Activated naive CD4-positive, alpha-beta T cell treated with anti-CD3 and anti-CD28 coated beads, Interleukin-2, amount 50 U/mL, for 16 hours (primary cell): ENCODE measurements at regions not wholly inside any gene's neighbourhood (a gene's known extent, or its start where the extent isn't known, plus 50 kb on each side); places are given as distances from the start of the nearest gene placed in this dataset.
"Not testable (repeated sequence)": the region's sequence is repeated elsewhere in the genome, so short reads cannot be mapped to it uniquely, and the experiment has no call there.

Experiments
- DNase-seq: peaks from one replicate; pipeline ENCODE4 v3.0.0-alpha.2; 2020

DNA sequence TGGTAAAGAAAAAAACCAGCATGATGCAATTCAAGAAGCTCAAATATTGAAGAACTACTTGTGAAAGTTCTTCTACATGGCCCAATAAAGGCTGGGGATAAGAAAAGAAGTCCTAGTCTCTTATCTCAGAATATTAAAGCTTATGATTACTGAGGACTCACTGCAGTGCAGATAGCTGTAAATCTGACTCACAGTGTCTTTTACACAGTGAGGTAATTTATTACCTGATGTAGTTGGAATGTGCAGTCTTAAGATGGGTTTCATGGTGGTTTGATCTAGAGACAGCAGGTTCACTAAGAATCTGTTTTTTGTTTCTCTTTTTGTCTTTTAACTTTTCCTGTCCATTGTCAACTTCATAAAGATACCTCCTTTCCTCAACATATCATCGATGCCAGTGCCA lies 484.0 kb upstream of the MAP2 start:
- DNase-seq = no peak

DNA sequence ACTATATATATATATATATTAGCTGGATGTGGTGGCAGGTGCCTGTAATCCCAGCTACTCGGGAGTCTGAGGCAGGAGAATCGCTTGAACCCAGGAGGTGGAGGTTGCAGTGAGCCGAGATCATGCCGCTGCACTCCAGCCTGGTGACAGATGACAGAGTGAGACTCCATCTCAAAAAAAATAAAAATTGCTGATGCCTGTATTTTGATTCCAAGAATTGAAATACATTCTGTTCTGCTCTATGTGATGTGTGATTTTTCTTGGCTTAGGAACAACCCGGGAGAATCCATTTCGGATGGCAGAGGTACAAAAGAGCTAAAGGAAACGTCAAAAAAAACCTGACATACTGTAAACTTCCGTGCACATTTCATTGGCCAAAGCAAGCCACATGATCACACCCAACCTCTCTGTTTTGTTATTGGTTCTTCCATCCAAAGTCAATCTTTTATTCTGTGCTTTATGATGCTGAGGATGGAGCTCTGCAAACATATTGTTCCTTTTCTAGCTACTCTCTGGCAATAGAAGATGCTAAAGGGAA lies 478.1 kb upstream of the MAP2 start:
- DNase-seq = no peak

DNA sequence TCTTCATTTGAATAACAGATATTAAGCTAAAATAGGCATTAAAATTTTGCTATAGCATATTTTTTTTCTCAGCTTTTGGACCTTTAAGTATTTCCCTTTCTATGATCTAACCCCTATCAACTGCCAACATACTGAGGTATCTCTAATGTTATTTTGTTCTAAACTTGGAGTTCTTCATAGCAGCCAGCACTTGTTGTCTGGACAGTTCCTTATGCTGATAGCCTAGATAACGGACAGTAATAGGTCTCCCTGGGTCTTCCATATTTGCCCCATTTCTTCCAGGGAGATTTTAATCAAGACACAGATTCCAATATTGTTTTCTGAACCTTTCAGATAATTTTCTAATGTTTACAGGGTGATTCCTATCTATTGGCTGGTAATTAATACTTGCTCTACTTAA lies 475.8 kb upstream of the MAP2 start:
- no peak for DNase-seq

DNA sequence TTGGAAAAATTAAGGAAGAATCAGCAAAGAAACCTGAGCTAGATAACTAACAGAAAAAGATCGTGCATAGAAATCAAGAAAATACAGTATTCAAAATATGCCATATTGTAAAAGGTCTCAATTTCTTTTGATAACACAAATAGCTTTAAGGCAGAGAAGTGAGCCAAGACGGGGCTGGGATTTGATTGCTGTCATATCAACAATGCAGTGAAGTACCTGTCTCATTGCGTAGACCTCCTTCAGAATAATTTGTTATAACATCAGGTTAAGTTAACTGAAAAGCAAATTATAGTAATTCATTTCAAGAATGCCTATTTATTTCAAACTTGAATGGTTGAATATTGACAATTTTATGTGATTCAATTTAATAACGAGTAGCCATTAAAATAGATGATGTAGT lies 453.8 kb upstream of the MAP2 start:
- DNase-seq = no peak

DNA sequence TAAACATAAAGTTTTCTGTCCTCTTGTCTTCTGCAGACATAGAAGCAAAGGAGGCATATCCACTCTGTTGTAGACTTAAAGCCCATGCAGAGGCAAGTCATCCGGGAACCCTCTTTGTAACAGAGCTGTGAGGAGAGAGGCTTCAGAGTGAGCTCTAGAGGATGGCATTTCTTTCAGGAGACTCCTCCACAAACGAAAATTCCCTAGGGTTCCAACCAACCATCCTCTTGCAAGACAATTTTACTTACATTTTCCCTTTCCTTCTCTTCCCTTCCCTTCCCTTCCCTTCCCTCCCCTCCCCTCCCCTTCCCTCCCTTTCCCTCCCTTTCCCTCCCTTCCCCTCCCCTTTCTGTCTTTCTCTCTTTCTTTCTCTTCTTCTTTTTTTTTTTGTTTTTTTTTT lies 446.3 kb upstream of the MAP2 start:
- DNase-seq = no peak

DNA sequence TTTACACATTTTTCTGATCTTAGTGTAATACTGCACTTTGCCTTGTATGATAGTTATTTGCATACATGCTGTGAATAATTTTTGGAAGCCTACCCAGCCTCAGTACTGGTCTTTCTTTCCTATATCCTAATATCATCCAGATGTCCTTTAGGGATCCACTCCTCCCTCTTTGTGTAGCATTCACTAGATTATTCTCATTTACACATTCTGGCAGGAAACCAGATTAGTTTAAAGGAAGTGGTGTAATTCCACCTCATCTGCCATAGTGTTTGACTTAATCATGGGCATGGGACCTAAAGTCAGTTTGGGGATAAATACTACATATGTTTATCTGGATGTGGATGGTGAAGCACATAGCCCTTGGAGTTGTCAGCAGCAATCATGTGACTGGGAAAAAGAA lies 444.9 kb upstream of the MAP2 start:
- no peak for DNase-seq

DNA sequence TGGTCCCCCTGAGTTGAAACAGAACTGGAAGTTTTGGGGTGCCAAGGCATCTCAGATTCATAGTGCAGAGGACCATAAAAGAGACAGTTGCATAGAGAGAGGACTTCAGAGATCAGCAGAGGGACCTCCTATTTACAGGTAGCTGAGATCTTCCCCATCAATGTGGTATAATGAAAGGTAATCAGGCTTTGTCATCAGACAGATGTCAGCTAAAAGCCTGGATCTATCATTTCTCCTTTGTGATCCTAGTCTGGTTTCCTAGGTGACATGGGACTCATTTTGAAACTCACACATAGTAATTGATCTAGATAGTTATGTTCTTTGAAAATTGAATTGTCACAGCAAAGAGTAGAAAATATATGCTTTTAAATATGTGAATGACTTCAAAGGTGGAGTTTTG lies 443.5 kb upstream of the MAP2 start:
- no peak for DNase-seq

DNA sequence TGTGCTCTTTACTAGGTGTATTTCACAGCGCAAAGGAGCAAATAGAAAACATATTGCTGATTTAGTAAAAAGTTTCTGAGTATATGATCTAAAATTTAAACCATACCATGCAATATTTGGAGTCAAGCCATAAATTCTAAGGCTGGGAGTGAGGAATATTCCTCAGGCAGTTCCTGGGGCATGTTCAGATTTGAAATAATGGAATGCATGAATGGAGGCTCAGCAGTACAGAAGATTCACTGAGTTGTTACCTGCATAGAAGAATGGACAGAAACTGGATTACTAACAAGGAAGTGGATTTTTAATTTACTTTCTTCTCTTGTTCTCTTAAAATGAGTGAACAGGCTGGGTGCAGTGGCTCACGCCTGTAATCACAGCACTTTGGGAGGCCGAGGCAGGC lies 441.0 kb upstream of the MAP2 start:
- no peak for DNase-seq

DNA sequence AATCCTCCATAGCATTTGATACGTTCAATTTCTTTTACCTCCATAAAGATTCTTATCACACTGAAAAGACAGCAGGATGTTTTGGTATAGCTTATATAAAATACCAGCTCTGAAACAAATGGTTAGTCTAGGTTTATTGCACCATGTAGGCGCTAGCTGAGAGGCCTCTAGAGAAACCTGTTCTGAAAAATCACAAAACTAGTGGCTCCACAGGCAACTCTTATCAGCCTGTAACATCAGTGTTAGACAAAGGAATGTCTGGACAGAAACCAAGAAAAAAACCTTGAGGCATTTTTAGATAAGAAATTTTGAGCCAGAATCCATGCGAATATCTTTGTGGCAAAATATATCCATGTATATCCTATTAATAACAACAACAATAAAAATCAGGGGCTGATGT lies 440.4 kb upstream of the MAP2 start:
- no peak for DNase-seq

DNA sequence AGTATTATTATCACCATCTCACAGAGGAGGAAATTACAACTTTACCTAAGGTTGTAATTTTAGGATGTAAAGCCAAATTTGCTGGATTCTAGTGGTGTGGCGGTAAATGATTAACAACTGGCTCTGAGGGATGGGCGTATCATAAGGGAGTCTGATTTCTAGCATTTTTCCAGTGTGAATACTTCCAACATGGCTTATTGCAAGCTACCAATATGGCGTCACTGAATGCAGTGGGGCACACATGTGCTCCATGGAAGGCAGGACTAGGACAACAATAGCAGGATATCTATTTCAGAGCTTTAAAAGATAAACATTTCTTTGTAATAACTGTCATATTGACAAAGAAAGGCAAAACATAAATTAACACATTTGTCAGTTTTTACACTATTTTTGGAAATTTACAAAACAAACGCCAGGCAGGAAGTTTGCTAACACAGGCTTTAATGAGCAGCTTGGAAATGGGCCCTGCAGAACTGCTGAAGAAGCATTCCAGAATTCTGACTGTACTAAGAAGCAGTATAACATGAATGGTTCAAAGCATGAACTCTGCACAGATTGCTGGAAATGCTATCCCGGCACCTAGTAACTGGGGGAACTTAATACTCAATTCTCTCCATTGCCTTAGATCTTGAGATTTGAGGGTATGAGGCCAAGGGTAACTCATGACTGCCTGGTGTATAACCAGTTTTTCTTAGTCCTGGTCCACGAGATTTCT lies 439.3 kb upstream of the MAP2 start:
- no peak for DNase-seq

DNA sequence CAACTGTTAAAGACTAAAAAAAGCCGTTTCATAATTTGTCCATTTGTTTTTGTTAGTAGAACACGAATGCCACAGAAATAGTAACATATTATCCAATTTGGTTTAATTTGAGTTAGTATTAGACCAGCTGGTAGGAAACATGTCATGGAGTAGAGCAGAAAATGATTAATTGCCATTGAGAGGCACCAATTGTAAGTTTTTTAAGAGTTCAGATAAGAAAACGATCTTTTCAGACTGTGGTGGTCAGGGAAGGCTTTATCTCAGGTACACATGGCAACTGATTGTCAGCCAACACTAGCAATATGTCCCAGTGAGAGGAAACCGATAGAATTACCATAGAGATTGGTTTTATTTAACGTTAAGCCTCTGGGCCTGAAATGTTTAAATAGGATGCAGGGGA lies 438.2 kb upstream of the MAP2 start:
- DNase-seq = no peak

DNA sequence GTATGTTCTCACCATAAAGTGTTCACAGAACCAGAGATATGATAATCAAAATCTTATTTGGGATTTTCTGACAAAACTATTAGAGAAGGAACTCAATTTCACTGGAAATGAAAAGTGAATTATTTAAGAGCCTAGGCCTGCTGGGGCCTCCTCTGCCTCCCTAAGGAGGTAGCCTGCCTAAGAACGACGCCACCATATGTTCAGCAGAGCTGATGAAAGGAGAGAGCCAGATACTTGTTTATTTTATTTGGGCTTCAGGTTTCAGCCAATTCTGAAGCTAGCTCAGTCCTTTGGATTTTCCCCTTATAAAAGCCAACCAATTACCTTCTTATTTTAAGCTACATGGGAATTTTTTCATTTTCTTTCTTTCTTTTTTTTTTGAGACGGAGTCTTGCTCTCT lies 433.1 kb upstream of the MAP2 start:
- DNase-seq = no peak

DNA sequence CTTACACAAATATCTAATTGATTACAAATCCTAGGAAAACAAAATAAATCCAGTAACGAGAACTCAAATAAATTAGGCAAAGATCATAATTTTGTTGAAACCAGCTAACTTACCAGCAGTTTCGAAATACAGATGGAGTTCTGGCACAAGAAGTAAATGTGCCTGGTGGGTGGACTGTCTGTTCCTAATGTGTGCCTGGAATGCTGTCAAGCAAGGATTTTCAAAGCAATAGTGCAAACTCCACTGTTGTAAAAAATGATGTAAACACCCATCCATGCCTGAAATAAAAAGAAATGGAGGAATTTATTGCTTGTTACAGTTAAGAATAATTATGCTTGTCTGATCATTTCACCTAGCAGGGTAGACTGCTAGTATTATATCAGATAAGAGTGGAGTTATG lies 423.9 kb upstream of the MAP2 start:
- DNase-seq = no peak

DNA sequence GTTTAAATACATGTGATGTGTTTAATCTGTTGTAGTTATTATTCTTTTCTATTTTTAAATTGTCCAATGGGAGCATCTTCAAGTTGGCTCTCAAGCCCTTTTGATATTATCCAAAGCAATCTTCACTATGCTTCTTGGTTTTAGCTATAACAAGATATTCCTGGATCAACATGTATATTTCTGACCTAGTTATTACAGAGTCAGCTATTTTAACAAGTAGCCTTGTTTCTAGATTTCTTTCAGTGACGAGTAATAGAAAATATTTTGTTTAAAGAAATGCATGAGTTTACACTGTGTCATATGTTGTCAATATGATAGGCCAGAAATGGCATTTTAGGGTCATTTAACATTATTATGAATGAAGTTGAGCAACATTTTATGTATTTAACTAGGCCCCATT lies 421.8 kb upstream of the MAP2 start:
- DNase-seq = no peak

DNA sequence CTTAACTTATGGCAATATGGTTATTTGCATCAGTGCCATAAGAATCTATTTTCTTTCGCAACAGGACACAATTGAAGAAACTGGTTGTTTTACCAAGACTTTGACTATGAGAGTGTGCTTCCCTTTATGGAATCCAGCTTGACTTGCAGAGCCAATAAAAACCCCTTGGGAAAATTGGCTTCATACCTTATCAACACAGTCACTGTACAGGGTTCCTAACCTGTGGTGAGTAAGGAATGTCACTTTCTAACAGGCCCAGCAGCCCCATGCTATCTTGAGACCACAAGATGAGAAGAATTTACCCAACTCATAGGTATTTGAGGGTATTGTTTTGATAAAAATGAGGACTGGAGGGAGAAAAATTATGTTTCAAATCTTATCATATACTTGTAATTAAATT lies 418.5 kb upstream of the MAP2 start:
- no peak for DNase-seq

DNA sequence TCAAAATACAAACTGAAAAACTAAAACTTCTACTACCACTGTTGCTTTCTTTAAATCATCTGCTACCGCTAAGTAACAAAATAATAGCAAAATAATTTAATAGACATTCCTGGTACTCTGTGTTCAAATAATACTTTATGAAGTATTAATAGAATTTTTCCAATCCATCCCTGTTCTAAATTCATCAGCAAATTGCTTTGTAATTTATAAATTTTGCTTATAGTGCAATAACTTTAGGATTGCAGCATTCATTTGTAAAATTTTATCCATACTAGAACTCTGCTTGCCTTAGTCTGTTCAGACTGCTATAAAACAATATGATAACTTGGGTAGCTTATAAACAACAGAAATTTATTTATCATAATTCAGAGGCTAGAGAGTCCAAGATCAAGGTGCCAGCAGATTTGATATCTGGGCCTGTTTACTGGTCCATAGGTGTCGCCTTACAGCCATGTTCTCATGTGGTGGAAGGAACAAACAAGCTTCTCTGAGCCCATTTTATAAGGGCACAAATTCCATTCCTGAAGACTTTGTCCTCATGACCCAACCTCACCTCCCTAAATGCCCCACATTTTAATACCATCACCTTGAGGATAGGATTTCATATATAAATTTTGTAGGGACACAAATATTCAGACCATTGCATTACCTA lies 415.1 kb upstream of the MAP2 start:
- DNase-seq = no peak

DNA sequence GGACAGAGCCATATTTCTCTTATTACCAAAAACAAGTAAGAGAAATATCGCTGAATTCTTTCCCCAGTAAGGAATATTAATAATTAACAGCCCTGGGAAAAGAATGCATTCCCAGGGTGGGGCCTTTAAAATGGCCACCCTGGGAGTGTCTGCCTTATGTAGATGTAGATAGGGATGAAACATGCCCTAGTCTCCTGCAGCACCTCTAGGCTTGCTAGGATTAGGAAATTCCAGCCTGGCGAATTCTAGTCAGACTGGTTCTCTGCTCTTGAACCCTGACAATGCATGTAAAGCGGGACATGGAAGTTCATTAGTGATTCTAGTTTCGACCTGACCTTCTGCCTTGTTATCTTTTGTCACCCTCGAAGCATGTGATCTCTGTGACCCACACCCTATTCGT lies 405.2 kb upstream of the MAP2 start:
- DNase-seq = not testable (repeated sequence)

DNA sequence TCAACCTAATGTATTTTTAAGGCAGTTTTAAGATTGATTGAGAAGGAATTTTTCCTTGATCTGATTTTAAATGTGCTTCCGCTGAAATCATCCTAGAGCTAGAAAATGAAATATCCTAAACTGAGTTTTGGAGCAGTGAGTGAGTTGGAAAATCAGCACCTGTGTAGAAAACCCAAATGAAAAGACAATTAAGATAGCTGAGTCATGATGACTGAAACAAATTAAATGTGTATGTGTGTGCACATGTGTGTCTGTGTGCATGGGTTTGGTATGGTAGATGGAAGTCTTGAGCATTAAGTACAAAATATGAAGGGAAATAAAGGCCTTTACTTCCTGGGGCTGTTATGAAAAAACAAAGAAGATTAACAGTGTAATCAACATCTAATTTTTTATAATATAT lies 394.6 kb upstream of the MAP2 start:
- DNase-seq = no peak

DNA sequence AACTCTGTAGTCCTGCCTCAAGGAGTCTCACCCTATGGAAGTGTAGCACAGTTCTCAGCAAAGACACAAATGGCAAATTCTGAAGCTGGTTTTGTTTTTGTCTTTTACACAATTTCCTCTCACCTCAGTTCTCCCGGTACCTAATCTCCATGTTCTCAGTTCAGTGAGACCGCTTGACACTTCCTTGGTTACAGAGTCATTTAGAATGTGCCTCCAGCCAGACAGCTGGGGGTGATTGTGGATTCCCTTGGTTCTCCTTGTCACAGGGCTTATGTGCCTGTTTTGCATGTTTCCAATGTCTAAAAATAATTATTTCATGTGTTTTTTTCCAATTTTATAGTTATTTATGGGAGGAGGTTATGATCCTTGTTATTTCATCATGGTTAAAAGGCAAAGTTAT lies 379.5 kb upstream of the MAP2 start:
- no peak for DNase-seq

DNA sequence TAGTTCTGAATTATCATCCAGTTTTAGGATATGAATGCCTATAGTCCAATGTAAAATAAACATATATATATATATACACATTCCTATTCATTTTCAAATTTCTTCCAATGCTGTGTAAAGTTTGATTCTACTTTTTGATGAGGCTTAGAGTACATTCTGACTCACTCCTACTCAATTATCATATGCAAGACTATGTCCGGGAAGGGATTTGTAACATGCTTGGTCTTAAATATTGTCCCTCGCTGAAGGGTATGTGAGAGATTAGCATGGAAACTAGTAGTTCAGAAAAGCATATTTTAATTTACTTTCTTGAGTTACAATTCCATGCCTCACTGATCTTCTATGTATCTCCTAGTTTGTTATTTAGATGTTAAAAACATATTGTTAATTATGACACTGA lies 377.7 kb upstream of the MAP2 start:
- DNase-seq = no peak

DNA sequence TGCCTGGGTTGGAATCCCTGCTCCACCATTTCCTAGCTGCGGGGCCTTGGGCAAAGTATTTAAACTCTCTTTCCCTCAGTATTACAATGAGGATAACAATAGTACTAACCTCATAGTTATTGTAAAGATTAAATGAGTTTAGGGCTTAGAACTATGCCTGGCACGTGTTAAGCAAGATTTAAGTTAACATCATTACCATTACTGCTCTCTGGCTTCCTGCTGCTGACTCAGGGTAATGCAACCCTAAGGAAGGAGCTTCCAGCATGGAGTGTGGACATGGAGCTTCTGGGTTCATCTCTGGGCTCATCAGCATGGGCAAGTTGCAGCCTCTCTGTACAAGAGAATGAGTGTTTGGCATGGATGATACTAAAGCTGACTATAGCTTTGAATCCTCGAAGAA lies 374.2 kb upstream of the MAP2 start:
- no peak for DNase-seq

DNA sequence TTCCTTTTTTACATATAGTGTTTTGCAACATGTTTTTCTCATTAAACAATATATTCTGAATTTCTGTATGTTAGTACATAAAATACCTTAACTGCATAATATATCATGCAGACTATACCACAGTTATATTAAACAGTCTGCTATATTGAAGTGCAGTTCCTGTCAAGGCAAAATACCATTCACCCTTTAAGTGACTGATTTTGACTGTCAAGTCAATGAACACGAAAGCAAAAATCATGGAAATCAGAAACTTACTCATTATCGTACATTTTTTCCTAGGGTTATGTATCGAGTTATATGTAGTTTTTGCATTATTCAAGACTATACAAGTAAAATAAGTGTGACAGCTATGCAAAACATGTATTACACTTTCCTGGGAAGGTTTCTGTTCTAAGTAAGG lies 361.6 kb upstream of the MAP2 start:
- no peak for DNase-seq

DNA sequence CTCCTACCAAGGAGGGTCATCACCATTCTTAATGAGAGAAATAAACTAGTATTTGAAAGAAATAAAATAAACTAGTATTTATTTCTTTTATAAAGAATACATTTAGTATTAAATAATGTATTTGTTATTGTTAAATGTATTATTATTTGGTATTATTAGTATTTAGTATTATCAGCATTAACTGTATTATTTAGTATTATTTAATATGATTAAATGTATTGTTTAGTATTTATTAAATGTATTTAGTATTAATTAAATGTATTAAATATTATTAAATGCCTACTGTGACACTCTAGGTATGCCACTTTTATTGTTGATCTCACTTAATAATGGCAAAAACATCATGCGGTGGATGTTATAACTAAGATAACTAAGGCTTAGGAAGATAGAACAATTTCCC lies 353.6 kb upstream of the MAP2 start:
- no peak for DNase-seq

DNA sequence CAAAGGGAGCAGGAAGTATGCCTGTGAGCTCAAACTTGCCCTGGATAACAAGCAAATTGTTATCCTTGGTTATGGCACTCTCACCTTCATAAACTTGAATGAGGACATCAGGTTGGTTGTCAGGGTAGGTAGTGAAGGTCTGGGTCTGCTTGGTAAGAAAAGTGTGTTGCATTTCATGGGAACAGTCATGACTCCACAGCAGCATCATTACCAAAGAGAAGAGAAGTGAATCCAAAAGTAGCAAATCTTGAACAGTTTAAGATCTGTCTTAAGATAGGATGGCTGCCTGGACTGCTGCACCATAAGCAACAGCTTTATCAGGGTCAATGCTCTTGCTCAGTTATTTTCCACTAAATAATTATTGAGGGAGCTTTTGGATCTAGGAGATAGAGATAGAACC lies 350.7 kb upstream of the MAP2 start:
- DNase-seq = no peak

DNA sequence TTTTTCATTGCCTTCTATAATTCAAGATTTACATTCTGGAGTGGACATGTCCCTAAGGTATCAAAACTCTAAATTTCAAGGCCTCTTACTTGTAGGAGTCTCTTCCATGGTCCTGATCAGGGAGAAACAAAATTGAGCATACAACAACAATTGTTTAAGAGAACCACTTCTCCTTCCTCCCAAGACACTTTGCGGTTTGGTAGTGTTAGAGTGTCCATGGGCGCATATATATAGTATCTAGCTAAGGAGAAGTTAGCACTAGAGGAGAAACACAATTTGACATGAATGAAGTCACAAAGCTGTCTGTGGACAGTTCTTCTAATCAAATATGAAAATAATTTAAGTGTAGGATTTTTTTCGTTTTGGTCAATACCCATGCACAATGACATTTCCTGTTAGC lies 349.1 kb upstream of the MAP2 start:
- no peak for DNase-seq
